ENCODE measurements at regions not wholly inside any gene's neighbourhood (a gene's known extent, or its start where the extent isn't known, plus 50 kb on each side); places are given as distances from the start of the nearest gene placed in this dataset.

DNA sequence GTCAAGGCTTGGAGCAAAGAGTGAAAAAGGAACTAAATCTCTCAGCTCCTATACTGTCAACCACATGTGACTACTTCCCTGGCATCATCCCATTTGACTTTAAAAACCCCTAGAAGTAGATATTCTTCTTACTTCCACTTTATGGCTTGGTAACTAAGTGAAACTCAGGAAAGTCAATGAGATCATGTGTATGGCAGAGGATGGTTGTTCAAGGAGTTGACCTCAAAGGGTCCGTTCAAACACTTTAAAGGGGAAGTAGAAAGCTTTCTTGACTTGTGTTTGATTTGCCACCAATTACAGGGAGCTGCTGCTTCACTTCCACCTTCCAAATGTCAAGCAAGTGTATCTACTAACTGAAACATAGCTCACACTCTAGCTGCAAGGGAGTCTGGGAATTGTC, 187.2 kb downstream of the RAB28 start:
- Histone ChIP-seq H3K9me3 (ENCODE audit: insufficient read depth, low read length) (peaks cover 17% of the 10 kb centered on the region; the same call in 1 of the 2 replicates), H3K4me1 (ENCODE audit: insufficient read depth, insufficient read length) (no peaks in the 10 kb centered on the region), H3K27me3 (ENCODE audit: insufficient read depth, insufficient read length) (no peaks in the 10 kb centered on the region), H3K4me3 (ENCODE audit: insufficient read length, low read depth) (no peak overlapping the region), H3K36me3 (ENCODE audit: insufficient read depth, insufficient read length, low read length) (no peaks in the 10 kb centered on the region), H3K9ac (ENCODE audit: insufficient read length, low read depth) (no peak overlapping the region)
- DNase-seq (ENCODE audit: low read depth, low spot score) = no peak
- TF ChIP-seq YY1 (IDR thresholded peaks at IDR 0.05; ENCODE audit: insufficient read depth, insufficient read length) = no peak

DNA sequence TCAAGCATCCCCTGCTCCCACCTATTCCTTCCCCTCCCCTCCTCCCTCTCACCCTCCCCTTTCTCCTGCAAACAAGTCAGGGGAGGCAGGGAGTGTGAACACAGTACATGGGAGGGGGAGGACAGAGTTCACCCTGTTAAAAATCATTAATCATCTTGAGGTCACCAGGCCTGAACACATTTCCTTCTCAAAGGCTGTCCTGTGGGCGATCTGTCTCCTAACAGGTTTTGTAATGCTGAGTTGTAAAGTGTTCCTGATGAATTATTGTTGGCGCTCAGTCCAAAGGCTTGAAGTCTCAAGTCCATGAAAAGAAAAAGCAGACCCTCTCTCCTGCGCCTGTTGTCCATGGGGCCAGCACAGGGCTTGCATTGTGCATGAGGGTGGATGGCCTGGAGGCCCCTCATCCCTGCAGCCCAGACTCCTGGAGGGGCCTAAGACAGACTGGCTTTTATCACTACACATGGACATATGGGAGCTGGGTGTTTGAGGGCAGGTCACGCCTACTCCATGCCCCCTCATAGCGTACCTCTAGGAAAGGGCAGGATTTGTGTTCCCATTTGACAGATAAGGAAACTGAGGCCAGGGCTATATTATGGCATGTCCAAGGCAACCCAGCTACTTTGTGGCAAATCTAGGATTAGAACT, 189.1 kb downstream of the RAB28 start:
- no peaks in the 10 kb centered on the region for H3K27me3 ChIP-seq (ENCODE audit: insufficient read depth, insufficient read length)
- no peak overlapping the region for H3K4me3 ChIP-seq (ENCODE audit: insufficient read length, low read depth)
- no peaks in the 10 kb centered on the region for H3K4me1 ChIP-seq (ENCODE audit: insufficient read depth, insufficient read length)
- H3K9me3 ChIP-seq (ENCODE audit: insufficient read depth, low read length) = peaks cover 12% of the 10 kb centered on the region; the same call in 1 of the 2 replicates
- no peak overlapping the region for H3K9ac ChIP-seq (ENCODE audit: insufficient read length, low read depth)
- DNase-seq (ENCODE audit: low read depth, low spot score) = no peak
- H3K36me3 ChIP-seq (ENCODE audit: insufficient read depth, insufficient read length, low read length) = no peaks in the 10 kb centered on the region
- TF ChIP-seq ZNF274 (IDR thresholded peaks at IDR 0.05; ENCODE audit: low read depth, low read length) = no peak
- TF ChIP-seq SUZ12 (IDR thresholded peaks at IDR 0.05; ENCODE audit: extremely low read depth, insufficient read depth, insufficient read length) = no peak
- TF ChIP-seq YY1 (IDR thresholded peaks at IDR 0.05; ENCODE audit: insufficient read depth, insufficient read length) = no peak

DNA sequence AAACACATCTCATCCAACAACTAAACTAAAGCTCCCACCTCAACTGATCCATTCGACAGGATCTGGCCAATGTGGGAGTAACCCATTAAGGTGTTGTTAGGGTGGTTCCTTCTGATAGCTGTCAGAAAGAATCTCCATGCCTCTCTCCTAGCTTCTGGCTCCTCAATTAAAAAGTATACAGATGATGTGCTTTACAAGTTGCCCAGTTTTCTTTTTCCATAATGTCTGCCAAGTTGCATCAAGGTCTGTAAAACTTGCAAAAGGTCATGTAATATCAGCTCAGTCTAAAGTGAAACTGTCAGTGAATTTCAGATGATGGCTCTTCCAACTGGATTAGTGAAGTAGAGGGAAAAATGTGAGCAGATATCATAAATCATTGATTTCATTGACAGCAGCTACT, 191.8 kb downstream of the RAB28 start:
- Histone ChIP-seq H3K9ac (ENCODE audit: insufficient read length, low read depth) (no peak overlapping the region), H3K4me3 (ENCODE audit: insufficient read length, low read depth) (no peak overlapping the region), H3K4me1 (ENCODE audit: insufficient read depth, insufficient read length) (no peaks in the 10 kb centered on the region), H3K36me3 (ENCODE audit: insufficient read depth, insufficient read length, low read length) (no peaks in the 10 kb centered on the region), H3K27me3 (ENCODE audit: insufficient read depth, insufficient read length) (no peaks in the 10 kb centered on the region), H3K9me3 (ENCODE audit: insufficient read depth, low read length) (peaks cover 10% of the 10 kb centered on the region; the same call in 1 of the 2 replicates)
- TF ChIP-seq SUZ12 (IDR thresholded peaks at IDR 0.05; ENCODE audit: extremely low read depth, insufficient read depth, insufficient read length) (no peak), ZNF274 (IDR thresholded peaks at IDR 0.05; ENCODE audit: low read depth, low read length) (no peak), YY1 (IDR thresholded peaks at IDR 0.05; ENCODE audit: insufficient read depth, insufficient read length) (no peak)
- DNase-seq (ENCODE audit: low read depth, low spot score) = no peak

DNA sequence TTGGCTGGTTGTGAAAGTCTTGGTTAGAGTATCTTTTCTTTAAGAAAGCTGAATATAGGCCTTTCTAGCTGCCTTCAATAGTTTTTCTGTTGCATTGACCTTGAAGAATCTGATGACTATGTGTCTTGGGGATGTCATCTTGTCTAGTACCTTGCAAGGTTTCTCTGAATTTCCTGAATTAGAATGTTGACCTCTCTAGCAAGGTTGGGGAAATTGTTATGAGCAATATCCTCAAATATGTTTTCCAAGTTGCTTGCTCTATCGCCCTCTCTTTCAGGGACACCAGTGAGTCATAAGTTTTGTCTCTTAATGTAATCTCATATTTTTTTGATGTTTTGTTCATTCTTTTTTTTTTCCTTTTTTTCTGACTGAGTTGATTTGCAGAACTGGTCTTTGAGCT, 194.7 kb downstream of the RAB28 start:
- no peak overlapping the region for H3K9ac ChIP-seq (ENCODE audit: insufficient read length, low read depth)
- H3K4me3 ChIP-seq (ENCODE audit: insufficient read length, low read depth) = no peak overlapping the region
- TF ChIP-seq SUZ12 (IDR thresholded peaks at IDR 0.05; ENCODE audit: extremely low read depth, insufficient read depth, insufficient read length) (no peak), YY1 (IDR thresholded peaks at IDR 0.05; ENCODE audit: insufficient read depth, insufficient read length) (no peak), ZNF274 (IDR thresholded peaks at IDR 0.05; ENCODE audit: low read depth, low read length) (no peak)
- no peaks in the 10 kb centered on the region for H3K27me3 ChIP-seq (ENCODE audit: insufficient read depth, insufficient read length)
- H3K4me1 ChIP-seq (ENCODE audit: insufficient read depth, insufficient read length) = no peaks in the 10 kb centered on the region
- peaks cover 7% of the 10 kb centered on the region; the same call in 1 of the 2 replicates for H3K9me3 ChIP-seq (ENCODE audit: insufficient read depth, low read length)
- DNase-seq (ENCODE audit: low read depth, low spot score) = no peak
- no peaks in the 10 kb centered on the region for H3K36me3 ChIP-seq (ENCODE audit: insufficient read depth, insufficient read length, low read length)

DNA sequence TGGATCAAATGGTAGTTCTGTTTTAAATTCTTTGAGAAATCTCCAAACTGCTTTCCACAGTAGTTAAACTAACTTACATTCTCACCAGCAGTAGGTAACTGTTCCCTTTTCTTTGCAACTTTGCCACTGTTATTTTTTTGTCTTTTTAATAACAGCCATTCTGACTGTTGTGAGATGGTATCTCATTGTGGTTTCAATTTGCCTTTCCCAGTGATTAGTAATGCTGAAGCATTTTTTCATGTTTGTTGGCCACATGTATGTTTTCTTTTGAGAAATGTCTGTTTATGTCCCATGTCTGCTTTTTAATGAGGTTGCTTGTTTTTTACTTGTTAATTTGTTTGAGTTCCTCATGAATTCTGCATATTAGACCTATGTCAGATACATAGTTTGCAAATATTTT, 198.8 kb downstream of the RAB28 start:
- H3K9ac ChIP-seq (ENCODE audit: insufficient read length, low read depth) = no peak overlapping the region
- H3K4me1 ChIP-seq (ENCODE audit: insufficient read depth, insufficient read length) = no peaks in the 10 kb centered on the region
- no peak for DNase-seq (ENCODE audit: low read depth, low spot score)
- TF ChIP-seq SUZ12 (IDR thresholded peaks at IDR 0.05; ENCODE audit: extremely low read depth, insufficient read depth, insufficient read length) (no peak), YY1 (IDR thresholded peaks at IDR 0.05; ENCODE audit: insufficient read depth, insufficient read length) (no peak), ZNF274 (IDR thresholded peaks at IDR 0.05; ENCODE audit: low read depth, low read length) (no peak)
- no peaks in the 10 kb centered on the region for H3K36me3 ChIP-seq (ENCODE audit: insufficient read depth, insufficient read length, low read length)
- H3K4me3 ChIP-seq (ENCODE audit: insufficient read length, low read depth) = no peak overlapping the region
- H3K9me3 ChIP-seq (ENCODE audit: insufficient read depth, low read length) = peaks cover 7% of the 10 kb centered on the region; the same call in 1 of the 2 replicates
- H3K27me3 ChIP-seq (ENCODE audit: insufficient read depth, insufficient read length) = no peaks in the 10 kb centered on the region

DNA sequence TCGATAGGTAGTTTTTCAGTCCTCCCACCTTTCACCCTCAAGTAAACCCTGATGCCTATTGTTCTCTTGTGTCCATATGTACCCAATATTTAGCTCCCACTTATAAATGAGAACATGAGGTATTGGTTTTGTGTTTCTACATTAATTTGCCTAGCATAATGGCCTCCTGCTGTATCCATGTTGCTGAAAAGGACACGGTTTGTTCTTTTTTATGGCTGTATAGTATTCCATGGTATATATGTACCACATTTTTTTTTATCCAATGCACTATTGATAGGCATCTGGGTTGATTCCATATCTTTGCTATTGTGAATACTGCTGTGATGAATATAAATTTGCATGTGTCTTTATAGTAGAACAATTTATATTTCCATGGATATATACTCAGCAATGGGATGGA, 199.2 kb downstream of the RAB28 start:
- H3K4me1 ChIP-seq (ENCODE audit: insufficient read depth, insufficient read length) = no peaks in the 10 kb centered on the region
- H3K27me3 ChIP-seq (ENCODE audit: insufficient read depth, insufficient read length) = no peaks in the 10 kb centered on the region
- no peak for TF ChIP-seq SUZ12 (IDR thresholded peaks at IDR 0.05; ENCODE audit: extremely low read depth, insufficient read depth, insufficient read length)
- no peak for TF ChIP-seq ZNF274 (IDR thresholded peaks at IDR 0.05; ENCODE audit: low read depth, low read length)
- TF ChIP-seq YY1 (IDR thresholded peaks at IDR 0.05; ENCODE audit: insufficient read depth, insufficient read length) = no peak
- DNase-seq (ENCODE audit: low read depth, low spot score) = no peak
- H3K9me3 ChIP-seq (ENCODE audit: insufficient read depth, low read length) = peaks cover 7% of the 10 kb centered on the region; the same call in 1 of the 2 replicates
- H3K36me3 ChIP-seq (ENCODE audit: insufficient read depth, insufficient read length, low read length) = no peaks in the 10 kb centered on the region
- H3K4me3 ChIP-seq (ENCODE audit: insufficient read length, low read depth) = no peak overlapping the region
- H3K9ac ChIP-seq (ENCODE audit: insufficient read length, low read depth) = no peak overlapping the region

DNA sequence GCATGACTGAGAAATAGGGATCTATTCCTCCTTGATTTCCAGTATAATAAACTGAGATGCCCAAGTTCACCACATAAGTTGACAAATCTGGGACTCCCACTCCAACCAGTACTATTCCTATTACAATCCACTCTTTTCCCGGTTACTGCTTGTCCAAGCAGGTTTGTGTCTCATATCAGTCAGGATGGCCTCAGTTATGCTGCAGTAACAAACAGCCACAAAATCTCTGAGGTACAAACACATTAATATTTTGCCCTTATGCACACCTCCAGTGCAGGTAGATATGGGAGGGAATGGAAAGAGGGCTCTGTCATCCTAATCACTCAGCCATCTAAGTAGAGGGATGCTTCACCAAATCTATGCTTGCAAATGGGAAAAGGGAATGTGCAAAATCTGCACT, 207.8 kb downstream of the RAB28 start:
- H3K9ac ChIP-seq (ENCODE audit: insufficient read length, low read depth) = no peak overlapping the region
- no peaks in the 10 kb centered on the region for H3K36me3 ChIP-seq (ENCODE audit: insufficient read depth, insufficient read length, low read length)
- H3K9me3 ChIP-seq (ENCODE audit: insufficient read depth, low read length) = peaks cover 13% of the 10 kb centered on the region; the same call in 1 of the 2 replicates
- H3K27me3 ChIP-seq (ENCODE audit: insufficient read depth, insufficient read length) = no peaks in the 10 kb centered on the region
- no peaks in the 10 kb centered on the region for H3K4me1 ChIP-seq (ENCODE audit: insufficient read depth, insufficient read length)
- TF ChIP-seq ZNF274 (IDR thresholded peaks at IDR 0.05; ENCODE audit: low read depth, low read length) (no peak), SUZ12 (IDR thresholded peaks at IDR 0.05; ENCODE audit: extremely low read depth, insufficient read depth, insufficient read length) (no peak), YY1 (IDR thresholded peaks at IDR 0.05; ENCODE audit: insufficient read depth, insufficient read length) (no peak)
- H3K4me3 ChIP-seq (ENCODE audit: insufficient read length, low read depth) = no peak overlapping the region
- no peak for DNase-seq (ENCODE audit: low read depth, low spot score)

Data from NT2/D1 (cell line).